H1 (cell line): ENCODE measurements at regions not wholly inside any gene's neighbourhood (a gene's known extent, or its start where the extent isn't known, plus 50 kb on each side); places are given as distances from the start of the nearest gene placed in this dataset.

Experiments
- CTCF ChIA-PET: fragments of 300-600 bp; sonication (Branson Sonifier 250); formaldehyde crosslinking; loops from one replicate; lab custom pipeline; 2021; ENCODE audit not compliant: partially characterized antibody; lab: Charles Lee
- POLR2A ChIA-PET: fragments of 300-600 bp; sonication (Branson Sonifier 250); formaldehyde crosslinking; loops from one replicate; lab custom pipeline; 2021; ENCODE audit warnings: inconsistent platforms; ENCODE audit not compliant: partially characterized antibody; lab: Charles Lee
- DNase-seq, 2 experiments: peaks; one replicate each; pipeline versions ENCODE4 v3.0.0 to v3.0.0-alpha.2; 2010 to 2022; ENCODE audit warnings: low spot score in 2 of 2, low read depth in 1 of 2, mixed read lengths in 1 of 2
- FAIRE-seq: peaks from 2 replicates; lab custom pipeline; 2011; peaks lifted over from hg19 to GRCh38; lab: Jason Lieb, UNC
- H2AFZ ChIP-seq: 2 replicates; pipeline ENCODE4 v1.8.1; 2012; ENCODE audit warnings: low read length, inconsistent platforms
- H2AK5ac ChIP-seq: 2 replicates; pipeline ENCODE4 v1.6.1; 2013; ENCODE audit warnings: low read depth, low read length
- H2BK120ac ChIP-seq: replicated peaks from 2 replicates; pipeline ENCODE3; 2013; ENCODE audit warnings: low read depth, low read length, inconsistent platforms
- H2BK12ac ChIP-seq: 2 replicates; pipeline ENCODE4 v1.6.1; 2013; ENCODE audit warnings: low read depth, low read length
- H2BK15ac ChIP-seq: 2 replicates; pipeline ENCODE4 v1.6.1; 2013; ENCODE audit warnings: low read length
- H2BK20ac ChIP-seq: 2 replicates; pipeline ENCODE4 v1.6.1; 2013; ENCODE audit warnings: low read length
- H2BK5ac ChIP-seq: 2 replicates; pipeline ENCODE4 v1.6.1; 2013; ENCODE audit warnings: low read depth, low read length
- H3K14ac ChIP-seq: 2 replicates; pipeline ENCODE4 v1.6.1; 2013; ENCODE audit warnings: inconsistent platforms; ENCODE audit not compliant: insufficient read length
- H3K18ac ChIP-seq: 2 replicates; pipeline ENCODE4 v1.6.1; 2013; ENCODE audit warnings: low read length; ENCODE audit errors: extremely low read depth
- H3K23ac ChIP-seq: 2 replicates; pipeline ENCODE4 v1.6.1; 2013; ENCODE audit warnings: inconsistent platforms; ENCODE audit not compliant: insufficient read length
- H3K23me2 ChIP-seq: 2 replicates; pipeline ENCODE4 v1.6.1; 2013; ENCODE audit warnings: low read depth, low read length
- H3K27ac ChIP-seq: 2 replicates; pipeline ENCODE4 v1.6.1; 2011; ENCODE audit warnings: low read depth, low read length, inconsistent platforms
- H3K27me3 ChIP-seq, 4 experiments: replicated peaks in 1 of 4; 1 replicate in 1 of 4; 2 replicates in 3 of 4; pipeline versions ENCODE4 v1.6.1 to v1.8.1; 2011 to 2013; ENCODE audit warnings: low read length in 3 of 4, mild to moderate bottlenecking in 3 of 4, inconsistent platforms in 2 of 4, mixed read lengths in 2 of 4, moderate library complexity in 1 of 4; ENCODE audit not compliant: control insufficient read depth in 3 of 4, insufficient read depth in 3 of 4; ENCODE audit errors: extremely low read depth in 1 of 4
- H3K36me3 ChIP-seq, 4 experiments: 2 replicates each; pipeline versions ENCODE4 v1.6.1 to v1.8.1; 2011 to 2013; ENCODE audit warnings: mild to moderate bottlenecking in 4 of 4, low read length in 3 of 4, moderate library complexity in 2 of 4, control low read depth in 1 of 4, inconsistent platforms in 1 of 4; ENCODE audit not compliant: insufficient read depth in 4 of 4, control insufficient read depth in 2 of 4
- H3K4ac ChIP-seq: replicated peaks from 2 replicates; pipeline ENCODE3; 2013; ENCODE audit warnings: low read length, low read depth, mixed read lengths, inconsistent platforms; ENCODE audit not compliant: insufficient read length
- H3K4me1 ChIP-seq, 4 experiments: replicated peaks in 1 of 4; 1 replicate in 1 of 4; 2 replicates in 3 of 4; pipeline versions ENCODE4 v1.6.1 to v1.8.1; 2011 to 2013; ENCODE audit warnings: low read length in 3 of 4, inconsistent platforms in 2 of 4, mixed read lengths in 1 of 4; ENCODE audit not compliant: insufficient read depth in 4 of 4, control insufficient read depth in 3 of 4
- H3K4me2 ChIP-seq, 2 experiments: 2 replicates each; pipeline versions ENCODE4 v1.6.1 to v1.8.1; 2011 to 2013; ENCODE audit warnings: low read depth in 2 of 2, low read length in 2 of 2, control low read depth in 1 of 2, inconsistent platforms in 1 of 2, mild to moderate bottlenecking in 1 of 2; ENCODE audit not compliant: insufficient read depth in 1 of 2
- H3K4me3 ChIP-seq, 4 experiments: fragments of 200-600, 300-600 bp in 1 of 4; sonication (generic), shearing (Covaris generic), sonication (Bioruptor Twin) in 1 of 4; 2 replicates each; pipeline versions ENCODE4 v1.5.1 to v1.8.1; 2011 to 2016; ENCODE audit warnings: low read length in 4 of 4, low read depth in 3 of 4, control low read depth in 2 of 4, inconsistent platforms in 2 of 4, mild to moderate bottlenecking in 2 of 4, mixed read lengths in 1 of 4, moderate library complexity in 1 of 4; ENCODE audit not compliant: insufficient read depth in 2 of 4; ENCODE audit errors: extremely low read depth in 1 of 4
- H3K56ac ChIP-seq: replicated peaks from 2 replicates; pipeline ENCODE3; 2013; ENCODE audit warnings: low read depth, mild to moderate bottlenecking, mixed read lengths, low read length, inconsistent platforms; ENCODE audit not compliant: insufficient read length
- H3K79me1 ChIP-seq: 2 replicates; pipeline ENCODE4 v1.6.1; 2013; ENCODE audit warnings: low read depth, low read length, control low read depth
- H3K79me2 ChIP-seq, 2 experiments: 2 replicates each; pipeline versions ENCODE4 v1.6.1 to v1.8.1; 2012 to 2013; ENCODE audit warnings: low read length in 2 of 2, mild to moderate bottlenecking in 2 of 2, inconsistent platforms in 1 of 2; ENCODE audit not compliant: insufficient read depth in 2 of 2, control insufficient read depth in 1 of 2
- H3K9ac ChIP-seq, 4 experiments: replicated peaks in 1 of 4; 1 replicate in 1 of 4; 2 replicates in 3 of 4; pipeline versions ENCODE4 v1.6.1 to v1.8.1; 2011 to 2013; ENCODE audit warnings: low read depth in 3 of 4, low read length in 3 of 4, control low read depth in 2 of 4, mild to moderate bottlenecking in 2 of 4, moderate library complexity in 2 of 4, inconsistent platforms in 1 of 4; ENCODE audit errors: extremely low read depth in 1 of 4
- H3K9me3 ChIP-seq, 2 experiments: 2 replicates each; pipeline versions ENCODE4 v1.6.1 to v1.8.1; 2012 to 2013; ENCODE audit warnings: mild to moderate bottlenecking in 2 of 2, moderate library complexity in 2 of 2, control low read depth in 1 of 2, inconsistent platforms in 1 of 2, low read depth in 1 of 2, low read length in 1 of 2, mixed read lengths in 1 of 2; ENCODE audit not compliant: insufficient read depth in 2 of 2
- H4K20me1 ChIP-seq, 2 experiments: replicated peaks in 1 of 2; 2 replicates each; pipeline versions ENCODE3 to v1.8.1; 2011 to 2013; ENCODE audit warnings: inconsistent platforms in 2 of 2, low read length in 2 of 2, mild to moderate bottlenecking in 1 of 2; ENCODE audit not compliant: insufficient read depth in 2 of 2, control insufficient read depth in 1 of 2
- H4K5ac ChIP-seq: 2 replicates; pipeline ENCODE4 v1.6.1; 2013; ENCODE audit warnings: low read length, low read depth, mixed read lengths, inconsistent platforms; ENCODE audit not compliant: insufficient read length
- H4K8ac ChIP-seq: 2 replicates; pipeline ENCODE4 v1.8.0; 2013; ENCODE audit warnings: mild to moderate bottlenecking, moderate library complexity, low read length, inconsistent platforms; ENCODE audit not compliant: insufficient read depth; ENCODE audit errors: extremely low read depth
- H4K91ac ChIP-seq: replicated peaks from 2 replicates; pipeline ENCODE3; 2013; ENCODE audit warnings: low read length, mixed read lengths, inconsistent platforms; ENCODE audit not compliant: insufficient read length
- SIX5 ChIP-seq: IDR thresholded peaks from 2 replicates; pipeline ENCODE4 v1.6.1; 2011; ENCODE audit warnings: mild to moderate bottlenecking, low read depth, low read length
- USF2 ChIP-seq: IDR thresholded peaks from 2 replicates; pipeline ENCODE4 v1.6.1; 2011; ENCODE audit warnings: low read length, improper control_type of control experiment
- WGBS, 2 experiments: shearing (Covaris generic) in 1 of 2; methylation state at CpG; one replicate each; pipeline versions ENCODE4 v1.1.6 to v1.1.7; 2013 to 2015; ENCODE audit warnings: low lambda C conversion rate in 2 of 2, mixed read lengths in 2 of 2, inconsistent platforms in 1 of 2, low coverage in 1 of 2, missing lambda C conversion rate in 1 of 2; ENCODE audit not compliant: insufficient replicate concordance in 2 of 2, insufficient coverage in 1 of 2, insufficient read length in 1 of 2; ENCODE audit errors: extremely low coverage in 1 of 2, missing lambda C conversion rate in 1 of 2; 5-methylcytosine and 5-hydroxymethylcytosine counted together

DNA sequence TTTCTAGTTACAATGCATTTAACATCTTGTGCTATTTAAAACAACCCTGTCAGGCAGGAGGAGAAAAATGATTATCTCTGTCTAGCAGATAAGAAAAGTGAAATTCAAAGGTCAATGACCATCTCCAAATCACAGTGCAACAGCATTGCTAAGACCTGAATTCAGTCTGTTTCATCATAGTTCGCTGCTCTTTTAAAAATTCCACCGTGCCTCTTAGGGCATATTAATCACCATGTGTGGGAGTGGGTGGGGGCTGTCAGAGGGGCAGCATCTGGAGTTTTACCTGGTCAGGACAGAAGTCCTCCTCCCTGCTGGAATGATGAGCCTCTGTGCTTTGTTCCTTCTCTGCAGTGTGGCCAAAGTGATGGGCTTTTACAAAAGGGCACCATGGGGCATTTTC, 418.7 kb upstream of the RGPD4 start:
- Histone ChIP-seq H2BK15ac (no peak overlapping the region), H4K5ac (no peak overlapping the region), H3K4me1 (no peaks in the 10 kb centered on the region), H2BK120ac (no peak overlapping the region), H3K27me3 (no peaks in the 10 kb centered on the region), H3K14ac (no peak overlapping the region), H3K4ac (no peak overlapping the region), H3K9me3 (no peaks in the 10 kb centered on the region), H4K8ac (no peak overlapping the region), H3K36me3 (no peaks in the 10 kb centered on the region), H2BK20ac (no peak overlapping the region), H2AFZ (no peak overlapping the region), H3K23ac (no peak overlapping the region), H3K23me2 (no peaks in the 10 kb centered on the region), H3K79me2 (no peaks in the 10 kb centered on the region), H3K79me1 (no peaks in the 10 kb centered on the region), H3K18ac (no peak overlapping the region), H3K9ac (no peak overlapping the region), H3K4me3 (no peak overlapping the region), H3K56ac (no peak overlapping the region), H4K91ac (no peak overlapping the region), H2AK5ac (no peak overlapping the region), H3K4me2 (no peak overlapping the region), H3K27ac (no peak overlapping the region), H4K20me1 (no peaks in the 10 kb centered on the region), H2BK12ac (no peak overlapping the region), H2BK5ac (no peak overlapping the region)
- 89% methylated on average over 2 of the region's 2 CpGs; no CpG with 5 or more reads in 1 of the 2 experiments for WGBS, 2 experiments
- DNase-seq, result no peak
- no peak for FAIRE-seq
- TF ChIP-seq SIX5 (no peak), USF2 (no peak)
- ChIA-PET CTCF (interaction anchor here (0.9 kb wide), 1 partner anchor 104 kb away, joined by 3 read pairs; no protein-coding TSS in a partner anchor), POLR2A (no interaction called here)
